Muscle of back (tissue), 3 donors: ENCODE measurements at regions not wholly inside any gene's neighbourhood (a gene's known extent, or its start where the extent isn't known, plus 50 kb on each side); places are given as distances from the start of the nearest gene placed in this dataset.

ENCODE experiments used
- DNase-seq, 3 donors: peaks; one replicate each; pipeline versions ENCODE4 v3.0.0 to v3.0.0-alpha.2; 2013

GRCh38 chr3:181442066-181442465 lies 269.7 kb upstream of the SOX2 start:
- no peak for DNase-seq

- no peak for DNase-seq
Observed at GRCh38 chr3:181432992-181433391, 278.7 kb upstream of the SOX2 start.

- DNase-seq: no peak
Observed at GRCh38 chr3:181431748-181432147, 280.0 kb upstream of the SOX2 start.

- peak; percentile 9 to 14 (median 11) for DNase-seq
Observed at GRCh38 chr3:181425074-181425473, 286.7 kb upstream of the SOX2 start.

- DNase-seq: no peak
Observed at GRCh38 chr3:181418233-181418632, 293.5 kb upstream of the SOX2 start.

GRCh38 chr3:181417748-181418147 lies 294.0 kb upstream of the SOX2 start:
- DNase-seq: no peak

GRCh38 chr3:181410870-181411269 lies 300.9 kb upstream of the SOX2 start:
- DNase-seq: no peak

GRCh38 chr3:181403876-181404660 lies 307.7 kb upstream of the SOX2 start:
- no peak for DNase-seq

GRCh38 chr3:181402347-181402746 lies 309.4 kb upstream of the SOX2 start:
- DNase-seq: no peak

GRCh38 chr3:181384970-181385369 lies 326.8 kb upstream of the SOX2 start:
- no peak for DNase-seq

GRCh38 chr3:181383760-181384159 lies 328.0 kb upstream of the SOX2 start:
- DNase-seq: no peak

- no peak for DNase-seq
Observed at GRCh38 chr3:181383201-181383600, 328.5 kb upstream of the SOX2 start.

- DNase-seq: no peak
Observed at GRCh38 chr3:181382656-181383055, 329.1 kb upstream of the SOX2 start.

- DNase-seq: no peak
Observed at GRCh38 chr3:181379278-181379677, 332.4 kb upstream of the SOX2 start.

- no peak for DNase-seq
Observed at GRCh38 chr3:181369637-181370036, 342.1 kb upstream of the SOX2 start.

- DNase-seq: no peak
Observed at GRCh38 chr3:181363231-181363630, 348.5 kb upstream of the SOX2 start.

- no peak for DNase-seq
Observed at GRCh38 chr3:181362378-181362777, 349.3 kb upstream of the SOX2 start.

- DNase-seq: no peak
Observed at GRCh38 chr3:181358562-181358961, 353.2 kb upstream of the SOX2 start.

- no peak for DNase-seq
Observed at GRCh38 chr3:181358060-181358459, 353.7 kb upstream of the SOX2 start.

- no peak for DNase-seq
Observed at GRCh38 chr3:181354140-181354539, 357.6 kb upstream of the SOX2 start.

- no peak for DNase-seq
Observed at GRCh38 chr3:181344331-181344730, 354.8 kb upstream of the DNAJC19 start.

GRCh38 chr3:181336597-181336996 lies 347.1 kb upstream of the DNAJC19 start:
- DNase-seq: no peak

GRCh38 chr3:181333394-181333793 lies 343.9 kb upstream of the DNAJC19 start:
- no peak for DNase-seq
